Left lobe of liver (tissue), 2 donors: ENCODE measurements at regions not wholly inside any gene's neighbourhood (a gene's known extent, or its start where the extent isn't known, plus 50 kb on each side); places are given as distances from the start of the nearest gene placed in this dataset.

Experiments used
- ATAC-seq: fragments of 200-7000 bp; cut with Tn5 transposase; one replicate; pipeline ENCODE4 v1.9.1; 2020; ENCODE audit warnings: mild to moderate bottlenecking, moderate library complexity
- DNase-seq: peaks from one replicate; pipeline ENCODE4 v3.0.0-alpha.2; 2020; ENCODE audit warnings: low spot score
- donor health status: DM: no; HTN: no; CAD: no; lungs with moderate emphysema.
- donor health status: DM: no; HTN: yes; CAD: no.

DNA sequence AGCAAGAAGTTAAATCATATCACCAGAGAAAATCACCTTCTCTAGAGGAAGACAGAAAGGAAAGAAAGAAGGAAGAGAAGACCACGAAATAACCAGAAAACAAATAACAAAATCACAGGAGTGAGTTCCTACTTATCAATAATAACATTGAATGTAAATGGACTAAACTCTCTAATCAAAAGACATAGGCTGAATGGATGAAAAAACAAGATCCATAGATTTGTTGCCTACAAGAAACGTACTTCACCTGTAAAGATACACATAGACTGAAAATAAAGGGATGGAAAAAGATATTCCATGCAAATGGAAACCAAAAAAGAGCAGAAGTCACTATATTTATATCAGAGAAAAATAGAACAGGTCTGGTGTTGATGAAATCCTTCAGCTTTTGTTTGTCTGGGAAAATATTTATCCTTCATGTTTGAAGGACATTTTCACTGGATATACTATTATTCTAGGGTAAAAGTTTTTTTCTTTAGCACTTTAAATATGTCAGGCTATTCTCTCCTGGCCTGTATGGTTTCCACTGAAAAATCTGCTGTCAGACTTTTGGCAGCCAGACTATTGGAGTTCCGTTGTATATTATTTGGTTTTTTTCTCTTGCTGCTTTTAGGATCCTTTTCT lies 202.5 kb upstream of the DUSP10 start:
- no peak for ATAC-seq
- no peak for DNase-seq

DNA sequence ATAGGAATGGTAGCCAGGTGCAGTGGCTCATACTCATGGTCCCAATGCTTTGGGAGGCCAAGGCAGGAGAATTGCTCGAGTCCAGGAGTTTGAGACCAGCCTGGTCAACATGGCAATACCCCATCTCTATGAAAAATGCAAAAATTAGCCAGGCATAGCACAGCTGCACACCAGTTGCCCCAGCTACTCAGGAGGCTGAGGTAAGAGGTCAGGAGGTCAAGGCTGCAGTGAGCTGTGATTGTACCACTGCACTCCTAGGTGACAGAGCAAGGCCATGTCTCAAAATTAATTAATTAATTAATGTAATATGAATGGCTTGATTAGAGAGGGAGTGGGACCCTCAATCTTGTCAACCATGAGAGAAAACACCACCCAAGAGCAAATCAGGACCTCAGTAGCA lies 198.7 kb upstream of the DUSP10 start:
- no peak for DNase-seq
- ATAC-seq = no peak

- ATAC-seq (no peak), DNase-seq (no peak)
Observed at GRCh38 chr1:221939607-221940006, 197.7 kb upstream of the DUSP10 start.

GRCh38 chr1:221937155-221937953 lies 195.5 kb upstream of the DUSP10 start:
- no peak for DNase-seq
- ATAC-seq = peak; percentile 88

DNA sequence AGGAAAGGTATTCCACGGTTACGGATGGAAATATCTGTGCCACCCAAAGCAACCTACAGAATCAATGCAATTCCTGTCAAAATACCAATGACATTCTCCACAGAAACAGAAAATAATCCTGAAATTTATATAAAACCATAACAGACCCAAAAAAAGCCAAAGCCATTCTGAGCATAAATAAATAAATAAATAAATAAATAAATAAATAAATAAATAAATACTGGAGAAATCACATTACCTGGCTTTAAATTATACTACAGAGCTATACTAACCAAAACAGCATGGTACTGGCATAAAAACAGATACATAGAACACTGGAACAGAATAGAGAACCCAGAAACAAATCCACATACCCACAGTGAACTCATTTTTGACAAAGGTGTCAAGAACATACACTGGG lies 191.9 kb upstream of the DUSP10 start:
- ATAC-seq = no peak
- DNase-seq = no peak

DNA sequence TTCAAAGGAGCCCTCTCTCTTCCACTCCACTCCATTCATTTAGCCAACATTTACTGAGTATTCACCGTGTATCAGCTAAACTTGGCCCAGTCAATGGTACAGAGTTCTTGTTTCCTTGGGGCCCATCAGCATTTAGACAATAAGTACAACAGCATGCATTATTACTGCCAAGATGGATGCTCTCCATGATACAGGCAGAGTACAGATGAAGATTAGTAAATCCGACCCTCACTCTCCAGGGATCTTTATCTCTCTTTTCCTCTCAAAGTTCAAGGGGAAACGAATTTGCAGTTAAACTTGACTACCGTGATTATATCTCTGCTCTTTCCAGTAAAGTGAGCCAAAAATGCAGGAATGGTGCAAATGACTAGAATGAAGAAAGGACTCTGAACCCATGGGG lies 184.6 kb upstream of the DUSP10 start:
- ATAC-seq (no peak), DNase-seq (no peak)

DNA sequence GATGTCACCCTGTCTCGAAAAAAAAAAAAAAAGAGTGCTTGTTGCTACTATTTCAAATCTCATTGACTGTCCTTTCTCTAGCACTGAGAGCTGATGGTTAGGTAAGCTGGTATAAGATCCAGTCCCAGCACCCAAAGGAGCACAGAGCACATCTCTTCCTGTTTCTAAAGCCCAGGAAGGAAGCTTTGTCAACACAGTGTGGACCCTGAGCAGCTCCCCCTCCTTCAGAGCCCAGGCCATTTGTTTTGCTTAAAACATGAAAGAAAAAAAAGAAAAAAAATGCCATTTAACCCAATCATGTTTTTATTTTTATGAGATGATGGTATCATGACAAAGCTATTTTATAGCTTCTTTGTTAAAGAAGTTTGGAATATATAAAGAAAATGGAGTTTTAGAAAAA lies 184.1 kb upstream of the DUSP10 start:
- no peak for ATAC-seq
- DNase-seq = no peak

GRCh38 chr1:221923929-221924598 lies 182.2 kb upstream of the DUSP10 start:
- ATAC-seq (no peak), DNase-seq (no peak)

GRCh38 chr1:221921936-221922335 lies 180.0 kb upstream of the DUSP10 start:
- no peak for ATAC-seq
- DNase-seq = no peak

DNA sequence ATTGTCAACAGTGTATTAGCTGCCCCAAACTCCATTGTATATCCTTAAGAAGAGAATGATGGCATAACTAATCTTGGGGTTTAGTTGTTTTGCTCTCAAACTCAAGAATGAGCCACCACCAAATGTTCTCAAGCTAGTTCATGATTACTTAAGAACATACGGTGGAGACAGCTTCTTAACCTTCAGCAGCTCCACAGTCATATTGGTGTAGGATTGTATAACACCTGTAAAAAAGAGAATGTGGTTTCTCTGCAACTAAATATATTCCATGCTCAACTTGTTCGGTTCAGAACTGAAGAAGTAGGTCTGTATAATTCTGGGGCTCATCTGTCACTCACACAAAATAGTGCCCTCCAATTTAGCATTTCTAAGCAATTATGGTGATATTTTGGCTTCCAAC lies 177.9 kb upstream of the DUSP10 start:
- ATAC-seq = no peak
- DNase-seq = no peak

DNA sequence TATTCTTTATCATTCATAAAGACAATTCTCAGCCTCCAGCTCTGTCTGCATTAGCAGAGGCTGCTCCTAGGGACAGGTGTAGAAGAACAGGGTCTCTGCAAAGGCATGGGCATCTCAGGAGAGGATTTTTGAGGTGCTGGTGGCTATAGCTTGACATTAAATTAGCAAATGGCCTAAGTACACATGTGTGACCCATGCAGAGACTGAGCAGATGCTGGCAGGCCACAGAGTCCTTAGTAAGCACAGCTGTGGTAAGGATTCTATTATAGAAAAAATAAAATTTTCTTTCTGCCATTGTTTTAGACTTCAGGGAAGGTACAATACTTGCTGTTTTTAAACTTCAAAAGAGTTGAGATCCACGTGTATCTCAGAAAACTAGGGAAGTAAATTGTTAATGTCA lies 177.5 kb upstream of the DUSP10 start:
- ATAC-seq (no peak), DNase-seq (no peak)

GRCh38 chr1:221916176-221916575 lies 174.3 kb upstream of the DUSP10 start:
- ATAC-seq (no peak), DNase-seq (no peak)

DNA sequence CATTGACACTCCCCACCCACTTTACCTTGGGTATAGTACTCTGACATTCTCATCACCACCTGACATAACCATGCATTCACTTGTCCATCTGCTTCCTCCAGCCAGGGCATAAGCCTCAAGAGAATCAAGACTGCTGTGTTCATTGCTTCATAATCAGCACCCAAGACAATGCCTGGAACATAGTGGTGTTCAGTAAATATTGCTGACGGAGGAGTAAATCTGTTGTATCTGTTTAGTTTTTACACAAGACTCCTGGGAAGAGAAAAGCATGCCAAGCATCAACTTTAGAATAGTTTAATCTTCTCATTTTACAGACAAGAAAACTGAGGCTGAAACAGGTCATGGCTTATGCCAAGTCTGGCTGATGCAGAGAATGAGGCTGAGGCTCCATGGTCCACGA lies 173.9 kb upstream of the DUSP10 start:
- DNase-seq = no peak
- ATAC-seq = no peak

DNA sequence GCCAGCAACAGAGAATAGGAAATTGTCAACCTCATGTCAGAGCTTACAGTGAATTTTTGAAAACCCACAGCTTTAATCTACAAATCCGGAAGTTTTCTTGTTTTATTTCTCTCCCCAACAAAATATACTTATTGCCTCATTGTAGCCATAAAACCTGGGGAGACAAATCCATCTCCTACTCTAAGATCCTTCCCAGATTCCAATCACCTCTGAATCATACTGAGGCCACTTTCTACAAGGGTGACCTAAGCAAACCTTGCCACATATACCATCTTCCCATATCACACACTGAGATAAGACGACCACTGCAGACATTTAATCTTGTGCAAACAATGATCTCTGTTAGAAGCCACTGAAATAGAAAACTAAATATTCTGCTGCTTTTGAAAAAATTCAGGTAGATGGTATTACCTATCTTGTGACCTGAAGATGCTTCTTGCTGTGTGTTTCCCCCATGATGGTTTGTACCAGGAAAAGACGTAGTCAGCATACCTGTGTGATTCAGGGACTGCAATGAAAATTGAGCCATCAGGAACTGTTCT lies 171.5 kb upstream of the DUSP10 start:
- no peak for ATAC-seq

DNA sequence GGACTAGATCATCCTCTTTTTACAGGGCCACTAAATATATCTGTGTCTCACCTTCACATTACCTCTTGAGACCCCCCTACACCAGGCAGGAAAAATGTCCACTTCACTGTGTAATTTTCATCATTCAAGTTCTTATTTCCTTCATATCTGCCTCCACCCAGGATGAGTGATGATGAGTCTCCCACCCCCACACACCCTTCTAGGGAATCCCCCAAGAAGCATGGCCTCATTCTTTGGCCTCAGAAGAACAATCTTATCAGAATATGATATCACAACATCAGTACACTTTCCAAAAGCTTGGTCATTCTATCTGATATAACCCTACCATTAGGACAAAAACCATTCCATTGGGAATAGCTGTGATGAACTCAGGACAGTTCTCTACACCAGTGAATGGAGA lies 170.3 kb upstream of the DUSP10 start:
- ATAC-seq (no peak), DNase-seq (no peak)

More for the DNA sequence above, 171.5 kb upstream of the DUSP10 start:
- DNase-seq = no peak

DNA sequence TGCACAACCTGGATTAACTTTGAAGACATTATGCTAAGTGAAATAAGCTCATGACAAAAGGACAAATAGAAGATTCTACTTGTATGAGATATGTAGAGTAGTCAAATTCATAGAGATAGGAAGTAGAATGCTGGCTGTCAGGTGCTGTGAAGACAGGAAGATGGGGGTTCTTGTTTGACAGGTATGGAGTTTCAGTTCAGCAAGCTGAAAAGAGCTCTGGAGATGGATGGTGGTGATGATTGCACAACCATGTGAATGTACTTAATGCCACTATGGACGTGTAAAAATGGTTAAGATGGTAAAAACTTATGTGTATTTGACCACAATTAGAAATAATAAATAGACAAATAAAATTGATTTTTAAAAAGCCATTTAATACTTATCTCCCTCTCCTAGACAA lies 169.8 kb upstream of the DUSP10 start:
- DNase-seq (no peak), ATAC-seq (no peak)

- no peak for DNase-seq
Observed at GRCh38 chr1:221910222-221910621, 168.3 kb upstream of the DUSP10 start.

DNA sequence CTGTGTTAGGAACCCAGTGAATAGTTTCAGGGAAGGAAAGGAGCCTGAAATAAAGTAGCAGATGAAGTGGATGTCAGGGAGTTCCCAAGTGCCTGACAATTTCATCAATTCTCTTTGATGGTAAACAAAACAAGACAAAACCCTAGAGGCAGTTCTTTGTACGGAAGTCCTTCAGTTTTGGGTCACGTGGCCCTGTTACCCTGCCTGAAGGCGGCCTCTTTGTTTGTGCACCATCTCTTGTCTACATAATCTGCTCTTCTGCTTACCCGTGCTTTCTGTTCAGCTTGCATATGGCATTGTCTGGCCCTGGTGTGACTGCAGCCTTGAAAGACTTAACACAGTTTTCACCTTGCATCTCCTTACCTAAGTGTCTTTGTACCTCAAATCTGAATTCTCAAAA lies 166.7 kb upstream of the DUSP10 start:
- ATAC-seq (no peak), DNase-seq (no peak)

More at GRCh38 chr1:221910222-221910621, 168.3 kb upstream of the DUSP10 start:
- ATAC-seq = no peak

GRCh38 chr1:221907166-221907932 lies 165.5 kb upstream of the DUSP10 start:
- DNase-seq (no peak), ATAC-seq (no peak)

DNA sequence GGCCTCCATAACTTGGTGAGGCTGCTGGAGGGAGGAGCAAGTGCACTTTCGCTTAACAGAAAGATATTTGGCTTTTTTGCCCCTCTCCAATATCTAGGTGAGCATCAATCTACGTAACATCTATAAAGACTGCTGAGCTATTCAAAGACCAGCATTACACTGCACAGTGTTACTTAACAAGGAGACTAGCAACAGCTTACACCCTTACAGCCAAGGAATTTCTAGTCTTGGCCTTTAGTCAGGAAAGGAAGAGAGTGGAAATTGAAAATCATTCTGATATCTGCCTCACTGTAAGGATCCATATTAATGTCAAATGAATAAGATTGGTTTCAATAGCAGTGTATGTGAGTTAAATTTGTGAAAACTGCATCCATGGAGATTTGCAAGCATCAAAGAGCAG lies 163.9 kb upstream of the DUSP10 start:
- ATAC-seq = no peak
- no peak for DNase-seq

- DNase-seq (no peak), ATAC-seq (no peak)
Observed at GRCh38 chr1:221904319-221904718, 162.4 kb upstream of the DUSP10 start.
